ENCODE measurements at regions not wholly inside any gene's neighbourhood (a gene's known extent, or its start where the extent isn't known, plus 50 kb on each side); places are given as distances from the start of the nearest gene placed in this dataset.

GRCh38 chr10:78896159-78896928 lies 172.4 kb upstream of the ZMIZ1 start:
- TF ChIP-seq, protein P1, sequence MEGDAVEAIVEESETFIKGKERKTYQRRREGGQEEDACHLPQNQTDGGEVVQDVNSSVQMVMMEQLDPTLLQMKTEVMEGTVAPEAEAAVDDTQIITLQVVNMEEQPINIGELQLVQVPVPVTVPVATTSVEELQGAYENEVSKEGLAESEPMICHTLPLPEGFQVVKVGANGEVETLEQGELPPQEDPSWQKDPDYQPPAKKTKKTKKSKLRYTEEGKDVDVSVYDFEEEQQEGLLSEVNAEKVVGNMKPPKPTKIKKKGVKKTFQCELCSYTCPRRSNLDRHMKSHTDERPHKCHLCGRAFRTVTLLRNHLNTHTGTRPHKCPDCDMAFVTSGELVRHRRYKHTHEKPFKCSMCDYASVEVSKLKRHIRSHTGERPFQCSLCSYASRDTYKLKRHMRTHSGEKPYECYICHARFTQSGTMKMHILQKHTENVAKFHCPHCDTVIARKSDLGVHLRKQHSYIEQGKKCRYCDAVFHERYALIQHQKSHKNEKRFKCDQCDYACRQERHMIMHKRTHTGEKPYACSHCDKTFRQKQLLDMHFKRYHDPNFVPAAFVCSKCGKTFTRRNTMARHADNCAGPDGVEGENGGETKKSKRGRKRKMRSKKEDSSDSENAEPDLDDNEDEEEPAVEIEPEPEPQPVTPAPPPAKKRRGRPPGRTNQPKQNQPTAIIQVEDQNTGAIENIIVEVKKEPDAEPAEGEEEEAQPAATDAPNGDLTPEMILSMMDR (IDR thresholded peaks at IDR 0.05; ENCODE audit: low read length) = no peak
- no peak for TF ChIP-seq EZH2 (IDR thresholded peaks at IDR 0.05; ENCODE audit: borderline replicate concordance, low read length)
